ENCODE measurements at regions not wholly inside any gene's neighbourhood (a gene's known extent, or its start where the extent isn't known, plus 50 kb on each side); places are given as distances from the start of the nearest gene placed in this dataset.

GRCh38 chr15:61681038-61681418 lies 379.2 kb downstream of the VPS13C start:
- no peak for DNase-seq (ENCODE audit: low read depth, low spot score)
- CTCF ChIA-PET, result no interaction called here
- H3K4me3 ChIP-seq (ENCODE audit: low read depth, low read length), result no peak overlapping the region
- no peak overlapping the region for H3K27ac ChIP-seq (ENCODE audit: low read depth, low read length)
- POLR2A ChIA-PET, result no interaction called here
- no peaks in the 10 kb centered on the region for H3K9me3 ChIP-seq (ENCODE audit: control insufficient read depth, insufficient read depth, low read length)
- no peaks in the 10 kb centered on the region for H3K27me3 ChIP-seq (ENCODE audit: control insufficient read depth, insufficient read depth, low read length)
- TF ChIP-seq CTCF (IDR thresholded peaks at IDR 0.05; ENCODE audit: low read depth, low read length), result no peak

- no peak for DNase-seq (ENCODE audit: low read depth, low spot score)
- ChIA-PET CTCF (no interaction called here), POLR2A (no interaction called here)
- Histone ChIP-seq H3K27me3 (ENCODE audit: control insufficient read depth, insufficient read depth, low read length) (no peaks in the 10 kb centered on the region), H3K27ac (ENCODE audit: low read depth, low read length) (no peak overlapping the region), H3K4me3 (ENCODE audit: low read depth, low read length) (no peak overlapping the region), H3K9me3 (ENCODE audit: control insufficient read depth, insufficient read depth, low read length) (no peaks in the 10 kb centered on the region)
- no peak for TF ChIP-seq CTCF (IDR thresholded peaks at IDR 0.05; ENCODE audit: low read depth, low read length)
These were observed 379.8 kb downstream of the VPS13C start for GRCh38 chr15:61680260-61681037.

GRCh38 chr15:61671736-61672135 lies 388.5 kb downstream of the VPS13C start:
- CTCF ChIA-PET, result no interaction called here
- no peaks in the 10 kb centered on the region for H3K9me3 ChIP-seq (ENCODE audit: control insufficient read depth, insufficient read depth, low read length)

GRCh38 chr15:61668444-61668843 lies 391.8 kb downstream of the VPS13C start:
- ChIA-PET POLR2A (no interaction called here), CTCF (no interaction called here)
- Histone ChIP-seq H3K9me3 (ENCODE audit: control insufficient read depth, insufficient read depth, low read length) (no peaks in the 10 kb centered on the region), H3K27ac (ENCODE audit: low read depth, low read length) (no peak overlapping the region), H3K4me3 (ENCODE audit: low read depth, low read length) (no peak overlapping the region), H3K27me3 (ENCODE audit: control insufficient read depth, insufficient read depth, low read length) (no peaks in the 10 kb centered on the region)
- TF ChIP-seq CTCF (IDR thresholded peaks at IDR 0.05; ENCODE audit: low read depth, low read length), result no peak
- no peak for DNase-seq (ENCODE audit: low read depth, low spot score)

More at GRCh38 chr15:61671736-61672135, 388.5 kb downstream of the VPS13C start:
- no peak for DNase-seq (ENCODE audit: low read depth, low spot score)
- POLR2A ChIA-PET, result no interaction called here
- Histone ChIP-seq H3K4me3 (ENCODE audit: low read depth, low read length) (no peak overlapping the region), H3K27ac (ENCODE audit: low read depth, low read length) (no peak overlapping the region), H3K27me3 (ENCODE audit: control insufficient read depth, insufficient read depth, low read length) (no peaks in the 10 kb centered on the region)
- no peak for TF ChIP-seq CTCF (IDR thresholded peaks at IDR 0.05; ENCODE audit: low read depth, low read length)

GRCh38 chr15:61661791-61662190 lies 398.5 kb downstream of the VPS13C start:
- ChIA-PET CTCF (no interaction called here), POLR2A (no interaction called here)
- Histone ChIP-seq H3K4me3 (ENCODE audit: low read depth, low read length) (no peak overlapping the region), H3K27ac (ENCODE audit: low read depth, low read length) (no peak overlapping the region), H3K27me3 (ENCODE audit: control insufficient read depth, insufficient read depth, low read length) (no peaks in the 10 kb centered on the region), H3K9me3 (ENCODE audit: control insufficient read depth, insufficient read depth, low read length) (no peaks in the 10 kb centered on the region)
- DNase-seq (ENCODE audit: low read depth, low spot score), result no peak
- TF ChIP-seq CTCF (IDR thresholded peaks at IDR 0.05; ENCODE audit: low read depth, low read length), result no peak

Measured in AG04450 (cell line).